GM12864 (cell line): ENCODE measurements at regions not wholly inside any gene's neighbourhood (a gene's known extent, or its start where the extent isn't known, plus 50 kb on each side); places are given as distances from the start of the nearest gene placed in this dataset.

ENCODE experiments used
- DNase-seq: peaks from one replicate; pipeline ENCODE4 v3.0.0-alpha.2; 2011; ENCODE audit warnings: low read depth
- H3K4me3 ChIP-seq: 2 replicates; pipeline ENCODE4 v1.5.1; 2011; ENCODE audit warnings: mild to moderate bottlenecking, low read depth, low read length, control low read depth
- TF ChIP-seq, protein P1 (sequence below): IDR thresholded peaks from 2 replicates; pipeline ENCODE4 v1.5.1; 2011; ENCODE audit warnings: low read depth, mild to moderate bottlenecking, moderate library complexity, low read length, control low read depth, inconsistent platforms; ENCODE audit errors: missing control alignments

DNA sequence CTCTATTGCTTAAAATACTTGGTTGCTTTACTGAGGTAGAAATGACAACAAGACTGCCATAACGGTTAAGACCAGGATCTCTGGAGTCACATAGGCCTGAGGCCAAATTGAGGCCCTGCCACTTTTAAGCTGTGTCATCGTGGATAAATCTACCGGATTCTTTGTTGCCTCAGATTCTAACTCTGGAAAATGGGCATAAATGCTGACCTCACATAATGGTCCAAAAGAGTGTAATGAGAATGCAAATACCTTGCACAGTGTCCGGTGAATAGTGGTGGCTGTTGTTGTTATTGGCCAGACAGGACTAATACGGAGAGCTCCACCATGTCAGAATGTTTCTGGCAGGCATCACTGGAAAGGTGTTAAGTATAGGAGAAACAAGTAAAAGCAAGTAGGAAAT lies 346.1 kb downstream of the LMO4 start:
- DNase-seq = no peak
- TF ChIP-seq, protein P1, sequence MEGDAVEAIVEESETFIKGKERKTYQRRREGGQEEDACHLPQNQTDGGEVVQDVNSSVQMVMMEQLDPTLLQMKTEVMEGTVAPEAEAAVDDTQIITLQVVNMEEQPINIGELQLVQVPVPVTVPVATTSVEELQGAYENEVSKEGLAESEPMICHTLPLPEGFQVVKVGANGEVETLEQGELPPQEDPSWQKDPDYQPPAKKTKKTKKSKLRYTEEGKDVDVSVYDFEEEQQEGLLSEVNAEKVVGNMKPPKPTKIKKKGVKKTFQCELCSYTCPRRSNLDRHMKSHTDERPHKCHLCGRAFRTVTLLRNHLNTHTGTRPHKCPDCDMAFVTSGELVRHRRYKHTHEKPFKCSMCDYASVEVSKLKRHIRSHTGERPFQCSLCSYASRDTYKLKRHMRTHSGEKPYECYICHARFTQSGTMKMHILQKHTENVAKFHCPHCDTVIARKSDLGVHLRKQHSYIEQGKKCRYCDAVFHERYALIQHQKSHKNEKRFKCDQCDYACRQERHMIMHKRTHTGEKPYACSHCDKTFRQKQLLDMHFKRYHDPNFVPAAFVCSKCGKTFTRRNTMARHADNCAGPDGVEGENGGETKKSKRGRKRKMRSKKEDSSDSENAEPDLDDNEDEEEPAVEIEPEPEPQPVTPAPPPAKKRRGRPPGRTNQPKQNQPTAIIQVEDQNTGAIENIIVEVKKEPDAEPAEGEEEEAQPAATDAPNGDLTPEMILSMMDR = no peak
- H3K4me3 ChIP-seq = no peak overlapping the region

GRCh38 chr1:87678266-87678665 lies 349.6 kb downstream of the LMO4 start:
- H3K4me3 ChIP-seq = no peak overlapping the region
- no peak for DNase-seq
- TF ChIP-seq, protein P1 = no peak

GRCh38 chr1:87682565-87682964 lies 353.9 kb downstream of the LMO4 start:
- TF ChIP-seq, protein P1 = no peak
- H3K4me3 ChIP-seq = no peak overlapping the region
- no peak for DNase-seq

DNA sequence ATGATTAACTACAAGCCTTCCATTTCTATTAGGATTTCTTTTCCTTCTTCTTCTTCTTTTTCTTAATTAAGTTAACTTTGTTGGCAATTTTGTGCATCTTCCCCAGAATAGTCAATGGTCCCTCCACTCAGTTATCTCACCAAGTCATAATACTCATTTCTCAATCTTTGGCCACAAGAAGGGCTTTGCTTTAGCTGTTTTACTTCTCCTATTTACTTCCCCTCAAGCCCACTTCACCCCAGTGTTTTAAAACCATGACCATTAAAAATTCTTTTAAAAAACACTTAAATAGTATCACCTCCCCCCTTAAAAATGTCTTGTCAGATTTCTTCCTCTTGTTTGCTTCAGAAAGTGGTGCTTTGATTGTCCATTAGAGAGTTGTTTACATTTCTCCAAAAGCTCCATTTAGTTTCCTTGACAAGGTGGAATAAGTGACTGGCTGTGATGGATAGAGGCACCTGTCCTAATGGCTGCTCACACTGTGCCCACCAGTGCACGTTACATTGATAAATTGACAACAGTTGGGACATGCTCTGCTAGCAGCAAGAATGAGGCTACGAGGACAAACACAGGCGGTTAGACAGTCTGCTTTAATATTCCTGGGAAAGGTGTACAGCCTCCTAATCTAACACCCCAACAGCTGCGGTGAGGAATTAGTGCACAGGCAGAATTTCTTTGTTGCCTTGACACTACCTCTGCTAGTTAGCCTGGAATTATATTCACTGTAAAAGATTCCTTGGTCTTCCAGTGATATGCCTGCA lies 354.7 kb downstream of the LMO4 start:
- TF ChIP-seq, protein P1 = no peak
- H3K4me3 ChIP-seq = no peak overlapping the region
- DNase-seq = no peak

GRCh38 chr1:87684194-87684593 lies 355.5 kb downstream of the LMO4 start:
- H3K4me3 ChIP-seq = no peak overlapping the region
- DNase-seq = no peak
- TF ChIP-seq, protein P1 = no peak

GRCh38 chr1:87684713-87685205 lies 356.1 kb downstream of the LMO4 start:
- no peak for DNase-seq
- no peak overlapping the region for H3K4me3 ChIP-seq
- TF ChIP-seq, protein P1 = no peak

DNA sequence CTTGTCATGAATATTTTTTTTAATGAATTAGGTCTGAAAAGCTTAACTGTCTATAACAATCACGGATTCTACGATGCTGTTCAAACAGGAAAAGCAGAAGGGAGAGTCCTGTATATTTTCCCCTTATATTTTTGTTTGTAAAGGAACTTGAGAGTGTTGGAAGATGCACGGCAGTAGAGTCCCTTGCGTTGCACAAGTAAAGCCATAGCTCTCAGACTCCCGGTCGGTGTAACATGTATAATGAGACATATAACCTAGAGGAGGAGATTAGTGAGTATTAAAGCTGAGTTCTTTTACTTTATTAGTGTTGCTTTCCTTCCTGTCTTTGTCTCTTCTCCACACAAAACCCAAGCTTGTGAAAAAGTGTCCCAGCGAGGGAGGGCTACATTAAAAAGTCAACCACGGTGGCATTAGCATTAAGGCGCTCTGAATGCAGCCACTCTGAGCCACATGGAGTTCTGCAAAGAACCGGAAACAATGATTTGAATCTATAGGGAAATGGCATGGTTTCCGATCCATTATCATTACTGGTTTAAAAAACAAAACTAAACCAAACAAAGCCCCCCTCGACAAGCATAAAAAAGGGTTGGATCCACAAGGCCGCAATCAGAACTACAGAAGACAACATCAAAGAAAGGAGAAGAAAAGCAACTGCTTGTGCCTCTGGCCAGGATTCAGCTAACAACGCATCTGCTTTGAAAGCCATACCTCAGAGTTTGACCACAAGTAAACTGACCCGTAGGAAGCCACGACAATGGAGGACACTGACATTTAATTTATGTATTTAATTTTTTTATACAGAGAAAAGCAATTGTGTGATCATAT lies 356.8 kb downstream of the LMO4 start:
- TF ChIP-seq, protein P1 = no peak

More for the DNA sequence above, 356.8 kb downstream of the LMO4 start:
- no peak for DNase-seq
- no peak overlapping the region for H3K4me3 ChIP-seq
